Inferior parietal cortex (tissue), 1 donor: ENCODE measurements at regions not wholly inside any gene's neighbourhood (a gene's known extent, or its start where the extent isn't known, plus 50 kb on each side); places are given as distances from the start of the nearest gene placed in this dataset.

ENCODE experiments used
- DNase-seq: peaks from one replicate; pipeline ENCODE4 v3.0.0-alpha.2; 2016; ENCODE audit errors: extremely low spot score

GRCh38 chrX:30950391-30950790, 61.3 kb upstream of the TAB3 start:
- no peak for DNase-seq

GRCh38 chrX:30949554-30949953, 60.5 kb upstream of the TAB3 start:
- no peak for DNase-seq

- no peak for DNase-seq
Observed at GRCh38 chrX:30948626-30949025, 59.6 kb upstream of the TAB3 start.

- no peak for DNase-seq
Observed at GRCh38 chrX:30948051-30948450, 59.0 kb upstream of the TAB3 start.

- DNase-seq, result no peak
Observed at GRCh38 chrX:30943984-30944383, 54.9 kb upstream of the TAB3 start.

- DNase-seq, result no peak
Observed at GRCh38 chrX:30941898-30942297, 52.8 kb upstream of the TAB3 start.

GRCh38 chrX:30939928-30940327, 50.9 kb upstream of the TAB3 start:
- DNase-seq, result no peak
